HepG2 (cell line): ENCODE measurements at regions not wholly inside any gene's neighbourhood (a gene's known extent, or its start where the extent isn't known, plus 50 kb on each side); places are given as distances from the start of the nearest gene placed in this dataset.

Experiments used
- ATAC-seq: fragments of 200-7000 bp; cut with Tn5 transposase; 3 replicates; pipeline ENCODE4 v1.9.1; 2020; ENCODE audit warnings: mild to moderate bottlenecking, moderate library complexity
- BruUV-seq: library from RNA; stranded (reverse); fragments of 400-500 nt; replicated peaks from 2 replicates; lab custom pipeline; 2021; lab: Mats Ljungman, UMichigan
- CTCF ChIA-PET: fragments of 300-600 bp; formaldehyde crosslinking; extraction: SDS; loops from one replicate; lab custom pipeline; 2021; ENCODE audit warnings: low total read pairs, inconsistent platforms, low intra/inter-chr PET ratio; lab: Yijun Ruan, JAX
- POLR2A ChIA-PET: fragments of 350-600 bp; sonication (Branson Sonifier 250); formaldehyde crosslinking; loops from one replicate; lab custom pipeline; 2020; ENCODE audit warnings: antibody characterized with exemption, inconsistent platforms; lab: Yijun Ruan, JAX
- DNase-seq: peaks from one replicate; pipeline ENCODE4 v3.0.0-alpha.2; 2015; ENCODE audit warnings: low spot score
- FAIRE-seq: peaks from 3 replicates; lab custom pipeline; 2011; peaks lifted over from hg19 to GRCh38; lab: Jason Lieb, UNC
- H2AFZ ChIP-seq: one replicate; pipeline ENCODE4 v1.6.1; 2011; ENCODE audit warnings: low read length, inconsistent platforms
- H3K27ac ChIP-seq: fragments of 300-600 bp; 3 replicates; pipeline ENCODE4 v1.8.0; 2011; ENCODE audit warnings: mixed run types, mild to moderate bottlenecking, mixed read lengths, low read length, inconsistent platforms; ENCODE audit not compliant: insufficient read depth; ENCODE audit errors: extremely low read length
- H3K27me3 ChIP-seq, 2 experiments: fragments of 200-600 bp in 1 of 2; 2 replicates in 1 of 2; 3 replicates in 1 of 2; pipeline versions ENCODE4 v1.6.0 to v1.8.0; 2011; ENCODE audit warnings: low read length in 2 of 2, mild to moderate bottlenecking in 2 of 2, moderate library complexity in 2 of 2, inconsistent platforms in 1 of 2; ENCODE audit not compliant: insufficient read depth in 2 of 2, control insufficient read depth in 1 of 2
- H3K36me3 ChIP-seq, 2 experiments: fragments of 200-600 bp in 1 of 2; replicated peaks in 1 of 2; 2 replicates in 1 of 2; 3 replicates in 1 of 2; pipeline versions ENCODE4 v1.5.1 to v1.8.0; 2011; ENCODE audit warnings: low read length in 2 of 2, inconsistent platforms in 1 of 2; ENCODE audit not compliant: insufficient read depth in 2 of 2, control insufficient read depth in 1 of 2
- H3K4me1 ChIP-seq: 2 replicates; pipeline ENCODE4 v1.5.1; 2012; ENCODE audit warnings: low read length, inconsistent platforms; ENCODE audit not compliant: insufficient read depth
- H3K4me2 ChIP-seq: 2 replicates; pipeline ENCODE4 v1.6.0; 2011; ENCODE audit warnings: low read depth, low read length, inconsistent platforms
- H3K4me3 ChIP-seq, 3 experiments: fragments of 200-600 bp in 1 of 3; sonication (generic), shearing (Covaris generic) in 1 of 3; replicated peaks in 1 of 3; 2 replicates each; pipeline ENCODE4 v1.5.1; 2011 to 2016; ENCODE audit warnings: low read length in 3 of 3, inconsistent platforms in 2 of 3, low read depth in 2 of 3, mild to moderate bottlenecking in 2 of 3, control low read depth in 1 of 3, mixed read lengths in 1 of 3; ENCODE audit not compliant: insufficient read depth in 1 of 3
- H3K79me2 ChIP-seq: one replicate; pipeline ENCODE4 v1.6.1; 2011; ENCODE audit warnings: low read length, inconsistent platforms; ENCODE audit not compliant: insufficient read depth
- H3K9ac ChIP-seq: 2 replicates; pipeline ENCODE4 v1.6.0; 2011; ENCODE audit warnings: mild to moderate bottlenecking, low read depth, low read length, inconsistent platforms; ENCODE audit not compliant: insufficient read depth
- H3K9me3 ChIP-seq: 2 replicates; pipeline ENCODE4 v1.5.1; 2012; ENCODE audit warnings: mild to moderate bottlenecking, low read length
- H4K20me1 ChIP-seq: 2 replicates; pipeline ENCODE4 v1.6.0; 2011; ENCODE audit warnings: inconsistent platforms, mild to moderate bottlenecking, low read length, moderate library complexity; ENCODE audit not compliant: insufficient read depth
- ETS1 ChIP-seq: sonication (generic); formaldehyde crosslinking; IDR thresholded peaks from 2 replicates; pipeline ENCODE4 v1.4.0; 2020; ENCODE audit warnings: missing genetic modification reagents
- KDM3A ChIP-seq: IDR thresholded peaks from 2 replicates; pipeline ENCODE4 v1.6.1; 2018; ENCODE audit warnings: low read depth, missing compliant biosample characterization
- ZNF142 ChIP-seq: sonication (generic); formaldehyde crosslinking; IDR thresholded peaks from 2 replicates; pipeline ENCODE4 v1.4.0; 2020; ENCODE audit warnings: missing genetic modification reagents
- ZNF317 ChIP-seq: sonication (generic); formaldehyde crosslinking; IDR thresholded peaks from 2 replicates; pipeline ENCODE4 v1.5.0; 2020; ENCODE audit warnings: mild to moderate bottlenecking, missing genetic modification reagents
- ZNF432 ChIP-seq: sonication (generic); formaldehyde crosslinking; IDR thresholded peaks from 2 replicates; pipeline ENCODE4 v1.5.0; 2020; ENCODE audit warnings: missing genetic modification reagents, mild to moderate bottlenecking, borderline replicate concordance
- ZNF547 ChIP-seq: sonication (generic); formaldehyde crosslinking; IDR thresholded peaks from 2 replicates; pipeline ENCODE4 v1.5.1; 2020; ENCODE audit warnings: mild to moderate bottlenecking, missing genetic modification reagents
- WGBS: methylation state at CpG from one replicate; pipeline ENCODE4 v1.1.6; 2017; ENCODE audit warnings: low lambda C conversion rate; 5-methylcytosine and 5-hydroxymethylcytosine counted together
- in situ Hi-C: cut with HindIII; loops from 2 replicates; pipeline ENCODE4 v1.10.0; 2017; ENCODE audit warnings: low pct_unique_long_range_greater_than_20kb; ENCODE audit not compliant: extremely low pct_ligation_motif_present
- intact Hi-C: fragments of 100-400 bp; cut with micrococcal nuclease; formaldehyde crosslinking; loops from one replicate; pipeline ENCODE4 v1.10.0; 2022; ENCODE audit not compliant: unreplicated experiment

- Histone ChIP-seq H3K9me3 (no peaks in the 10 kb centered on the region), H3K4me2 (no peak overlapping the region), H3K9ac (no peak overlapping the region), H3K4me1 (no peaks in the 10 kb centered on the region), H2AFZ (no peak overlapping the region), H3K79me2 (no peaks in the 10 kb centered on the region), H3K4me3 (no peak overlapping the region), H3K27me3 (peaks cover 0 to 37% of the 10 kb centered on the region in 2 experiments; a peak in 3 of 5 replicates), H4K20me1 (no peaks in the 10 kb centered on the region), H3K36me3 (no peaks in the 10 kb centered on the region), H3K27ac (no peak overlapping the region)
- ChIA-PET POLR2A (no interaction called here), CTCF (no interaction called here)
- WGBS: 37% methylated on average over 21 of the region's 21 CpGs
- ATAC-seq (no peak), DNase-seq (no peak), FAIRE-seq (no peak)
- in situ Hi-C loops: no loop called here
- BruUV-seq: no TSS peak
- no peak for TF ChIP-seq ZNF432
- intact Hi-C loops: no loop called here
These were observed 132.9 kb downstream of the OAT start for GRCh38 chr10:124285587-124286527.

GRCh38 chr10:124283949-124284250 lies 134.8 kb downstream of the OAT start:
- BruUV-seq: no TSS peak
- H3K4me3 ChIP-seq: no peak overlapping the region
- no peak for FAIRE-seq
- no peaks in the 10 kb centered on the region for H3K9me3 ChIP-seq
- no peak overlapping the region for H3K27ac ChIP-seq
- H3K79me2 ChIP-seq: no peaks in the 10 kb centered on the region
- no peak overlapping the region for H3K9ac ChIP-seq
- H3K36me3 ChIP-seq: no peaks in the 10 kb centered on the region
- POLR2A ChIA-PET: no interaction called here
- H3K4me1 ChIP-seq: no peaks in the 10 kb centered on the region
- no peak overlapping the region for H2AFZ ChIP-seq
- H3K4me2 ChIP-seq: no peak overlapping the region
- in situ Hi-C loops (no loop called here), intact Hi-C loops (no loop called here)
- H3K27me3 ChIP-seq: peaks cover 0 to 29% of the 10 kb centered on the region in 2 experiments; a peak in 3 of 5 replicates
- TF ChIP-seq ZNF142 (CRISPR knock-in tag) (no peak), KDM3A (no peak), ZNF547 (CRISPR knock-in tag) (no peak), ETS1 (CRISPR knock-in tag) (no peak), ZNF317 (CRISPR knock-in tag) (no peak)
- TF ChIP-seq, all 625 proteins: peak for 0
- CTCF ChIA-PET: no interaction called here
- ATAC-seq (no peak), DNase-seq (no peak)
- no peaks in the 10 kb centered on the region for H4K20me1 ChIP-seq
- WGBS: 47% methylated on average over 9 of the region's 9 CpGs
